ENCODE measurements at regions not wholly inside any gene's neighbourhood (a gene's known extent, or its start where the extent isn't known, plus 50 kb on each side); places are given as distances from the start of the nearest gene placed in this dataset.
"Not testable (repeated sequence)": the region's sequence is repeated elsewhere in the genome, so short reads cannot be mapped to it uniquely, and the experiment has no call there.

GRCh38 chr9:82489201-82489821, 500.7 kb downstream of the SPATA31D1 start:
- 33% methylated on average over 5 of the region's 5 CpGs for whole genome bisulfite sequencing
- no peak overlapping the region for H3K4me3 ChIP-seq (ENCODE audit: low read length)
- no peaks in the 10 kb centered on the region for H3K9me3 ChIP-seq (ENCODE audit: control insufficient read depth, low read length)
- no peak for DNase-seq
- intact Hi-C loops (cut with DNase I): no loop called here
- no peaks in the 10 kb centered on the region for H3K27me3 ChIP-seq (ENCODE audit: control insufficient read depth, insufficient read depth)
- H3K27ac ChIP-seq (ENCODE audit: low read length): peak overlapping the region; percentile 6
- ATAC-seq: peak; percentile 61 to 88
- peaks cover 2% of the 10 kb centered on the region for H3K4me1 ChIP-seq (ENCODE audit: control insufficient read depth, insufficient read depth, low read length)

GRCh38 chr9:82490019-82490499, 501.5 kb downstream of the SPATA31D1 start:
- H3K4me3 ChIP-seq (ENCODE audit: low read length): no peak overlapping the region
- 24% methylated on average over 4 of the region's 4 CpGs for whole genome bisulfite sequencing
- DNase-seq (no peak), ATAC-seq (peak in 1 of 2 donors; percentile 33)
- H3K27me3 ChIP-seq (ENCODE audit: control insufficient read depth, insufficient read depth): no peaks in the 10 kb centered on the region
- H3K9me3 ChIP-seq (ENCODE audit: control insufficient read depth, low read length): no peaks in the 10 kb centered on the region
- peaks cover 2% of the 10 kb centered on the region for H3K4me1 ChIP-seq (ENCODE audit: control insufficient read depth, insufficient read depth, low read length)
- peak overlapping the region; percentile 62 for H3K27ac ChIP-seq (ENCODE audit: low read length)
- intact Hi-C loops (cut with DNase I): no loop called here

- H3K9me3 ChIP-seq (ENCODE audit: control insufficient read depth, low read length); intact Hi-C loops (cut with DNase I); H3K4me3 ChIP-seq (ENCODE audit: low read length); ATAC-seq; H3K27me3 ChIP-seq (ENCODE audit: control insufficient read depth, insufficient read depth); DNase-seq; H3K27ac ChIP-seq (ENCODE audit: low read length); H3K4me1 ChIP-seq (ENCODE audit: control insufficient read depth, insufficient read depth, low read length): not testable (repeated sequence)
- WGBS: 89% methylated on average over 5 of the region's 5 CpGs
These were observed 502.2 kb downstream of the SPATA31D1 start for GRCh38 chr9:82490821-82491220.

- Histone ChIP-seq H3K4me3 (ENCODE audit: low read length) (no peak overlapping the region), H3K27me3 (ENCODE audit: control insufficient read depth, insufficient read depth) (no peaks in the 10 kb centered on the region), H3K27ac (ENCODE audit: low read length) (no peak overlapping the region), H3K9me3 (ENCODE audit: control insufficient read depth, low read length) (no peaks in the 10 kb centered on the region), H3K4me1 (ENCODE audit: control insufficient read depth, insufficient read depth, low read length) (peaks cover 2% of the 10 kb centered on the region)
- DNase-seq: no peak
- WGBS: 94% methylated on average over 3 of the region's 3 CpGs
- ATAC-seq: no peak
- intact Hi-C loops (cut with DNase I): no loop called here
These were observed 503.0 kb downstream of the SPATA31D1 start for GRCh38 chr9:82491604-82492003.

GRCh38 chr9:82492274-82492673, 503.7 kb downstream of the SPATA31D1 start:
- no peaks in the 10 kb centered on the region for H3K27me3 ChIP-seq (ENCODE audit: control insufficient read depth, insufficient read depth)
- WGBS: 60% methylated on average over 4 of the region's 4 CpGs
- H3K9me3 ChIP-seq (ENCODE audit: control insufficient read depth, low read length): no peaks in the 10 kb centered on the region
- no peak overlapping the region for H3K4me3 ChIP-seq (ENCODE audit: low read length)
- intact Hi-C loops (cut with DNase I): no loop called here
- H3K4me1 ChIP-seq (ENCODE audit: control insufficient read depth, insufficient read depth, low read length): peaks cover 2% of the 10 kb centered on the region
- H3K27ac ChIP-seq (ENCODE audit: low read length): no peak overlapping the region
- ATAC-seq (no peak), DNase-seq (no peak)

GRCh38 chr9:82495884-82496777, 507.6 kb downstream of the SPATA31D1 start:
- Histone ChIP-seq H3K4me1 (ENCODE audit: control insufficient read depth, insufficient read depth, low read length) (no peaks in the 10 kb centered on the region), H3K27me3 (ENCODE audit: control insufficient read depth, insufficient read depth) (no peaks in the 10 kb centered on the region), H3K9me3 (ENCODE audit: control insufficient read depth, low read length) (no peaks in the 10 kb centered on the region), H3K4me3 (ENCODE audit: low read length) (no peak overlapping the region), H3K27ac (ENCODE audit: low read length) (no peak overlapping the region)
- ATAC-seq (peak; percentile 14 to 54), DNase-seq (peak; percentile 21 to 41 (median 35))
- WGBS: 76% methylated on average over 16 of the region's 16 CpGs
- intact Hi-C loops (cut with DNase I): no loop called here

GRCh38 chr9:82498541-82499317, 510.2 kb downstream of the SPATA31D1 start:
- H3K27ac ChIP-seq (ENCODE audit: low read length): no peak overlapping the region
- intact Hi-C loops (cut with DNase I): no loop called here
- H3K27me3 ChIP-seq (ENCODE audit: control insufficient read depth, insufficient read depth): no peaks in the 10 kb centered on the region
- no peaks in the 10 kb centered on the region for H3K9me3 ChIP-seq (ENCODE audit: control insufficient read depth, low read length)
- WGBS: 49% methylated on average over 3 of the region's 3 CpGs
- H3K4me1 ChIP-seq (ENCODE audit: control insufficient read depth, insufficient read depth, low read length): no peaks in the 10 kb centered on the region
- DNase-seq (no peak), ATAC-seq (no peak)
- H3K4me3 ChIP-seq (ENCODE audit: low read length): no peak overlapping the region

- ATAC-seq: no peak
- Histone ChIP-seq H3K27ac (ENCODE audit: low read length) (no peak overlapping the region), H3K4me3 (ENCODE audit: low read length) (no peak overlapping the region), H3K4me1 (ENCODE audit: control insufficient read depth, insufficient read depth, low read length) (no peaks in the 10 kb centered on the region), H3K9me3 (ENCODE audit: control insufficient read depth, low read length) (no peaks in the 10 kb centered on the region), H3K27me3 (ENCODE audit: control insufficient read depth, insufficient read depth) (no peaks in the 10 kb centered on the region)
- intact Hi-C loops (cut with DNase I): no loop called here
- no peak for DNase-seq
These were observed 510.8 kb downstream of the SPATA31D1 start for GRCh38 chr9:82499337-82499736.

GRCh38 chr9:82504620-82505019, 516.0 kb downstream of the SPATA31D1 start:
- intact Hi-C loops (cut with DNase I): no loop called here
- H3K4me1 ChIP-seq (ENCODE audit: control insufficient read depth, insufficient read depth, low read length): no peaks in the 10 kb centered on the region
- WGBS: 74% methylated on average over 2 of the region's 2 CpGs
- H3K27me3 ChIP-seq (ENCODE audit: control insufficient read depth, insufficient read depth): no peaks in the 10 kb centered on the region
- peaks cover 2% of the 10 kb centered on the region for H3K9me3 ChIP-seq (ENCODE audit: control insufficient read depth, low read length)
- no peak overlapping the region for H3K4me3 ChIP-seq (ENCODE audit: low read length)
- ATAC-seq: no peak
- no peak for DNase-seq
- no peak overlapping the region for H3K27ac ChIP-seq (ENCODE audit: low read length)

GRCh38 chr9:82511626-82512025, 523.1 kb downstream of the SPATA31D1 start:
- no peaks in the 10 kb centered on the region for H3K27me3 ChIP-seq (ENCODE audit: control insufficient read depth, insufficient read depth)
- no peaks in the 10 kb centered on the region for H3K9me3 ChIP-seq (ENCODE audit: control insufficient read depth, low read length)
- intact Hi-C loops (cut with DNase I): no loop called here
- 93% methylated on average over 7 of the region's 7 CpGs for WGBS
- DNase-seq: no peak
- no peak for ATAC-seq
- H3K4me1 ChIP-seq (ENCODE audit: control insufficient read depth, insufficient read depth, low read length): peaks cover 3% of the 10 kb centered on the region
- H3K4me3 ChIP-seq (ENCODE audit: low read length): no peak overlapping the region
- H3K27ac ChIP-seq (ENCODE audit: low read length): no peak overlapping the region

- H3K4me3 ChIP-seq (ENCODE audit: low read length): no peak overlapping the region
- 72% methylated on average over 5 of the region's 5 CpGs for WGBS
- ATAC-seq (no peak), DNase-seq (no peak)
- H3K4me1 ChIP-seq (ENCODE audit: control insufficient read depth, insufficient read depth, low read length): peaks cover 3% of the 10 kb centered on the region
- no peaks in the 10 kb centered on the region for H3K9me3 ChIP-seq (ENCODE audit: control insufficient read depth, low read length)
- intact Hi-C loops (cut with DNase I): no loop called here
- H3K27ac ChIP-seq (ENCODE audit: low read length): no peak overlapping the region
- H3K27me3 ChIP-seq (ENCODE audit: control insufficient read depth, insufficient read depth): no peaks in the 10 kb centered on the region
These were observed 524.2 kb downstream of the SPATA31D1 start for GRCh38 chr9:82512728-82513127.

All from right cardiac atrium (tissue), 5 donors.